Endometrial microvascular endothelial cells (primary cell): ENCODE measurements at regions not wholly inside any gene's neighbourhood (a gene's known extent, or its start where the extent isn't known, plus 50 kb on each side); places are given as distances from the start of the nearest gene placed in this dataset.

Source experiments
- in situ Hi-C: cut with HindIII; loops from 2 replicates; pipeline ENCODE4 v1.10.0; 2017; ENCODE audit warnings: low sequenced_read_pairs, low pct_unique_long_range_greater_than_20kb; ENCODE audit errors: inconsistent ontology term

GRCh38 chr2:219820767-219821166 lies 193.3 kb downstream of the SLC4A3 start:
- in situ Hi-C loops: no loop called here

GRCh38 chr2:219823574-219823973 lies 196.1 kb downstream of the SLC4A3 start:
- in situ Hi-C loops: no loop called here

- in situ Hi-C loops: no loop called here
Observed at GRCh38 chr2:219824996-219825395, 197.6 kb downstream of the SLC4A3 start.

- in situ Hi-C loops: no loop called here
Observed at GRCh38 chr2:219828127-219828526, 200.7 kb downstream of the SLC4A3 start.

- in situ Hi-C loops: no loop called here
Observed at GRCh38 chr2:219829667-219830352, 202.4 kb downstream of the SLC4A3 start.

- in situ Hi-C loops: no loop called here
Observed at GRCh38 chr2:219830353-219830738, 202.9 kb downstream of the SLC4A3 start.

- in situ Hi-C loops: no loop called here
Observed at GRCh38 chr2:219831957-219832356, 204.5 kb downstream of the SLC4A3 start.

GRCh38 chr2:219832904-219833303 lies 205.5 kb downstream of the SLC4A3 start:
- in situ Hi-C loops: no loop called here

GRCh38 chr2:219835493-219835892 lies 208.1 kb downstream of the SLC4A3 start:
- in situ Hi-C loops: no loop called here

GRCh38 chr2:219836647-219837177 lies 209.3 kb downstream of the SLC4A3 start:
- in situ Hi-C loops: no loop called here

GRCh38 chr2:219844401-219845091 lies 217.1 kb downstream of the SLC4A3 start:
- in situ Hi-C loops: no loop called here

- in situ Hi-C loops: no loop called here
Observed at GRCh38 chr2:219848882-219849281, 221.5 kb downstream of the SLC4A3 start.

- in situ Hi-C loops: no loop called here
Observed at GRCh38 chr2:219851169-219851568, 223.7 kb downstream of the SLC4A3 start.

- in situ Hi-C loops: no loop called here
Observed at GRCh38 chr2:219851801-219852481, 224.5 kb downstream of the SLC4A3 start.

GRCh38 chr2:219852626-219853025 lies 225.2 kb downstream of the SLC4A3 start:
- in situ Hi-C loops: no loop called here

- in situ Hi-C loops: no loop called here
Observed at GRCh38 chr2:219856602-219857001, 229.2 kb downstream of the SLC4A3 start.

- in situ Hi-C loops: no loop called here
Observed at GRCh38 chr2:219857751-219858150, 230.3 kb downstream of the SLC4A3 start.

- in situ Hi-C loops: no loop called here
Observed at GRCh38 chr2:219861307-219861706, 233.9 kb downstream of the SLC4A3 start.

- in situ Hi-C loops: no loop called here
Observed at GRCh38 chr2:219864154-219864553, 236.7 kb downstream of the SLC4A3 start.

- in situ Hi-C loops: no loop called here
Observed at GRCh38 chr2:219868635-219869034, 241.2 kb downstream of the SLC4A3 start.
